RWPE2 (cell line): ENCODE measurements at regions not wholly inside any gene's neighbourhood (a gene's known extent, or its start where the extent isn't known, plus 50 kb on each side); places are given as distances from the start of the nearest gene placed in this dataset.

ENCODE experiments used
- ATAC-seq: fragments of 200-7000 bp; cut with Tn5 transposase; 3 replicates; pipeline ENCODE4 v1.9.1; 2021; ENCODE audit warnings: low read depth
- DNase-seq: peaks from one replicate; pipeline ENCODE4 v3.0.0-alpha.2; 2020; ENCODE audit warnings: low spot score
- H3K27ac ChIP-seq: fragments of 450-650 bp; 2 replicates; pipeline ENCODE4 v1.5.1; 2017; ENCODE audit warnings: mild to moderate bottlenecking; ENCODE audit not compliant: poor library complexity, severe bottlenecking
- H3K27me3 ChIP-seq: fragments of 250-450 bp; sonication (Bioruptor Pico); 2 replicates; pipeline ENCODE4 v1.5.1; 2021; ENCODE audit warnings: mild to moderate bottlenecking, moderate library complexity; ENCODE audit not compliant: insufficient read depth, poor library complexity, severe bottlenecking
- H3K36me3 ChIP-seq: fragments of 250-450 bp; sonication (Bioruptor Pico); 2 replicates; pipeline ENCODE4 v1.5.1; 2020; ENCODE audit warnings: low read depth, mild to moderate bottlenecking, moderate library complexity
- H3K4me1 ChIP-seq: fragments of 250-450 bp; sonication (Bioruptor Pico); 2 replicates; pipeline ENCODE4 v1.5.1; 2021; ENCODE audit warnings: mild to moderate bottlenecking, moderate library complexity; ENCODE audit not compliant: insufficient read depth, poor library complexity, severe bottlenecking
- H3K4me3 ChIP-seq: fragments of 250-450 bp; sonication (Bioruptor Pico); 2 replicates; pipeline ENCODE4 v1.5.1; 2021; ENCODE audit warnings: mild to moderate bottlenecking, moderate library complexity; ENCODE audit not compliant: severe bottlenecking
- H3K9me3 ChIP-seq: fragments of 250-450 bp; sonication (Bioruptor Pico); 2 replicates; pipeline ENCODE4 v1.5.1; 2021; ENCODE audit warnings: mild to moderate bottlenecking, moderate library complexity; ENCODE audit not compliant: severe bottlenecking
- TF ChIP-seq, protein P1 (sequence below): fragments of 450-650 bp; IDR thresholded peaks from one replicate; pipeline ENCODE4 v1.5.1; 2017; ENCODE audit warnings: mild to moderate bottlenecking, moderate library complexity; ENCODE audit not compliant: poor library complexity, severe bottlenecking

GRCh38 chr9:118483677-118484076 is 779.5 kb downstream of the TLR4 start:
- Histone ChIP-seq H3K4me1 (no peaks in the 10 kb centered on the region), H3K9me3 (no peaks in the 10 kb centered on the region), H3K4me3 (no peak overlapping the region), H3K27ac (no peak overlapping the region), H3K36me3 (no peaks in the 10 kb centered on the region), H3K27me3 (peaks cover 2% of the 10 kb centered on the region)
- no peak for DNase-seq
- ATAC-seq = no peak
- TF ChIP-seq, protein P1, sequence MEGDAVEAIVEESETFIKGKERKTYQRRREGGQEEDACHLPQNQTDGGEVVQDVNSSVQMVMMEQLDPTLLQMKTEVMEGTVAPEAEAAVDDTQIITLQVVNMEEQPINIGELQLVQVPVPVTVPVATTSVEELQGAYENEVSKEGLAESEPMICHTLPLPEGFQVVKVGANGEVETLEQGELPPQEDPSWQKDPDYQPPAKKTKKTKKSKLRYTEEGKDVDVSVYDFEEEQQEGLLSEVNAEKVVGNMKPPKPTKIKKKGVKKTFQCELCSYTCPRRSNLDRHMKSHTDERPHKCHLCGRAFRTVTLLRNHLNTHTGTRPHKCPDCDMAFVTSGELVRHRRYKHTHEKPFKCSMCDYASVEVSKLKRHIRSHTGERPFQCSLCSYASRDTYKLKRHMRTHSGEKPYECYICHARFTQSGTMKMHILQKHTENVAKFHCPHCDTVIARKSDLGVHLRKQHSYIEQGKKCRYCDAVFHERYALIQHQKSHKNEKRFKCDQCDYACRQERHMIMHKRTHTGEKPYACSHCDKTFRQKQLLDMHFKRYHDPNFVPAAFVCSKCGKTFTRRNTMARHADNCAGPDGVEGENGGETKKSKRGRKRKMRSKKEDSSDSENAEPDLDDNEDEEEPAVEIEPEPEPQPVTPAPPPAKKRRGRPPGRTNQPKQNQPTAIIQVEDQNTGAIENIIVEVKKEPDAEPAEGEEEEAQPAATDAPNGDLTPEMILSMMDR = no peak

- ATAC-seq (no peak), DNase-seq (no peak)
- Histone ChIP-seq H3K36me3 (no peaks in the 10 kb centered on the region), H3K27me3 (no peaks in the 10 kb centered on the region), H3K27ac (no peak overlapping the region), H3K4me1 (no peaks in the 10 kb centered on the region), H3K9me3 (no peaks in the 10 kb centered on the region), H3K4me3 (no peak overlapping the region)
- TF ChIP-seq, protein P1 = no peak
Measured at GRCh38 chr9:118503236-118503635, 799.0 kb downstream of the TLR4 start.

GRCh38 chr9:118510711-118511110 is 806.5 kb downstream of the TLR4 start:
- H3K9me3 ChIP-seq = no peaks in the 10 kb centered on the region
- H3K4me1 ChIP-seq = no peaks in the 10 kb centered on the region
- no peak overlapping the region for H3K4me3 ChIP-seq
- TF ChIP-seq, protein P1 = no peak
- no peaks in the 10 kb centered on the region for H3K27me3 ChIP-seq
- DNase-seq (no peak), ATAC-seq (no peak)
- H3K27ac ChIP-seq = no peak overlapping the region
- no peaks in the 10 kb centered on the region for H3K36me3 ChIP-seq

DNA sequence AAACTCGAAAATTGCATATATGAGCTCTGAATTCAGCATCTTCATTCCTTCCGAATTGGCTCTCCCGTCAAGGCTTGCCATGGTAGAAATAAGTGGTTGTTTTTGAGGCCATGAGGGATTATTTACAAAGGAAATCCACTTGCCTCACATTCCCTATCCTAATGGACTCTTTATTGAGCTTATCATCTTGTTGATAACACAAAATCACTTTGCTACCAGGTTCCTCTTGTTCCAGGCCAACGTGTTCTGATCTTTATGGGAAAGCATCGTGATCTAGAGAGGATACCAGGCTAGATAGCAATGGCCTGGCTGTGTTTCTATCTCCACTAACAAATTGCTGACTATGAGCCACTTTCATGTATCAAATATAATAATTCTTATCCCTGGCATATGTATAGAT is 811.7 kb downstream of the TLR4 start:
- H3K36me3 ChIP-seq = no peaks in the 10 kb centered on the region
- no peak overlapping the region for H3K4me3 ChIP-seq
- ATAC-seq (no peak), DNase-seq (no peak)
- TF ChIP-seq, protein P1 = no peak
- no peak overlapping the region for H3K27ac ChIP-seq
- no peaks in the 10 kb centered on the region for H3K9me3 ChIP-seq
- H3K4me1 ChIP-seq = no peaks in the 10 kb centered on the region
- no peaks in the 10 kb centered on the region for H3K27me3 ChIP-seq

GRCh38 chr9:118521261-118521660 is 817.1 kb downstream of the TLR4 start:
- Histone ChIP-seq H3K9me3 (no peaks in the 10 kb centered on the region), H3K4me1 (no peaks in the 10 kb centered on the region), H3K4me3 (no peak overlapping the region), H3K36me3 (no peaks in the 10 kb centered on the region), H3K27me3 (no peaks in the 10 kb centered on the region), H3K27ac (no peak overlapping the region)
- ATAC-seq = no peak
- TF ChIP-seq, protein P1 = no peak
- no peak for DNase-seq
